ENCODE measurements at regions not wholly inside any gene's neighbourhood (a gene's known extent, or its start where the extent isn't known, plus 50 kb on each side); places are given as distances from the start of the nearest gene placed in this dataset.
"Not testable (repeated sequence)": the region's sequence is repeated elsewhere in the genome, so short reads cannot be mapped to it uniquely, and the experiment has no call there.

DNA sequence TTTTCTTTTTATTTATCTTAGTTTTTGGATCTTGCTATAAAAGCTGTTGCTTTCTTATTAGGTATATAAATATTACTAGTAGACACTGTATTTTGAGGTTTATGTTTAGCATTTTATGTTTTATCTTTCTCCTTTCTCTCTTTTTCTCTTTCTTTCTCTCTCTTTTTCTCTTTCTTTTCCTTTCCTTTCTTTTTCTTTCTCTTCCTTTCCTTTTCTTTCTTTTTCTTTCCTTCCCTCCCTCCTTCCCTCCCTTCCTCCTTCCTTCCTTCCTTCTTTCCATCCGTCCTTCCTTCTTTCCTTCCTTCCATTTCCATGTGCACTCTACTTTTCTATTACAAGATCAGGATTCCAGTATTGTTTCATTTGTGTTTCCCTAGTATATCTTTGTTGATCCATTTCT lies 814.8 kb downstream of the KCNJ3 start:
- no peak for DNase-seq

DNA sequence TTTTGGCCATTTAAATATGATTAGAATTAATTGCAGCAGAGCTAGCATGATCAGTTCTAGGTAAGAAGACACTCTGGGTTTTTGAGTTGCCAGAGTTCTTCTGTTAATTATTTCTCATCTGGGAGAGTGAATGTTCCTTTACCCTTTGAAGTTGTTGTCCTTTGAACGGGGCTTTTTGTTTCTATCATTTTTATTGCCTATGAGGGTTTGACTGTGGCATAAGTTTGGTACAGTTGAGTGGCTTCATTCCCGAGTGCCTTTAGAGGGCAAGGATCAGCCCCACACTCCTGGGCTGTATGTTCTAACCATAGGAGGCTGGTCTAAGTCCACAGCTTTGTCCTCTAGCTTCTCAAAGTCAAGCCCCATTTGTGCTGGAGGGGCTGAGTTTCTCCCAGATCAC lies 804.3 kb downstream of the KCNJ3 start:
- DNase-seq: no peak

DNA sequence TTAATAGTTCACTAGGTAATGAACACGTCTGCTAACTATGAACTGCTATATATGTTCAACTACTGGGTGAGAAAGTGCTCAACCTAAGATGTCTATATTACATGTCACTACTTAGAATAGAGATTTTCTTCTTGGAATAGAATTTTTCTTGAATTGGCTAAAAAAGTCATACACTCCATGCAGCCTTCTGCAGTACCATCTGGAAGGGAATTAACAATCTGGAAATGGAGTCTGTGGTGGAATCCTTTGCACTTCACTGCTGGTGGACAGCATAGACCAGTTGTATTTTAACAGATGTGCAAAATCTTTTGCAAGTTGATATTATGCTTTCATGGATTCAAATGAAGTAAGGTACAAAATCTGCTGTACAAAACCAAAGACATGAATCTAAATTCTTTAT lies 799.6 kb downstream of the KCNJ3 start:
- no peak for DNase-seq

DNA sequence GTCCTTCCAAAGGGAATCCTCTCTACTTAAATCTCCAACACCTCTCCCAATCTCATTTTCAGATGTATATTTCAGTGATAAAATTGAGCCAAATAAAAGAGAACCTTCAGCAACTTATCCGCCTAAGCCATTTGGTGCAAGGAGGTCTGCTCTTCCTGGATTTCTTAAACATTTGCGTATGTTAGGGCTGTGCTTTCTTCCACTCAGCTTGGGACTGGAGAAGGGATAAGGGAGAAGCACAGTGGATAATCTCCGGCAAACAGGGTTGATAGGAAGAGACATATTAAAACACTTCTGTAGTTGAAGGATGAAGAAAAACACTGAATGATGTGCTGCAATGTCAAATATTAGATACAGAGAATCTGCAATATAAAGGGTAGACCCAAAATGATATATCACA lies 796.2 kb downstream of the KCNJ3 start:
- DNase-seq: no peak

DNA sequence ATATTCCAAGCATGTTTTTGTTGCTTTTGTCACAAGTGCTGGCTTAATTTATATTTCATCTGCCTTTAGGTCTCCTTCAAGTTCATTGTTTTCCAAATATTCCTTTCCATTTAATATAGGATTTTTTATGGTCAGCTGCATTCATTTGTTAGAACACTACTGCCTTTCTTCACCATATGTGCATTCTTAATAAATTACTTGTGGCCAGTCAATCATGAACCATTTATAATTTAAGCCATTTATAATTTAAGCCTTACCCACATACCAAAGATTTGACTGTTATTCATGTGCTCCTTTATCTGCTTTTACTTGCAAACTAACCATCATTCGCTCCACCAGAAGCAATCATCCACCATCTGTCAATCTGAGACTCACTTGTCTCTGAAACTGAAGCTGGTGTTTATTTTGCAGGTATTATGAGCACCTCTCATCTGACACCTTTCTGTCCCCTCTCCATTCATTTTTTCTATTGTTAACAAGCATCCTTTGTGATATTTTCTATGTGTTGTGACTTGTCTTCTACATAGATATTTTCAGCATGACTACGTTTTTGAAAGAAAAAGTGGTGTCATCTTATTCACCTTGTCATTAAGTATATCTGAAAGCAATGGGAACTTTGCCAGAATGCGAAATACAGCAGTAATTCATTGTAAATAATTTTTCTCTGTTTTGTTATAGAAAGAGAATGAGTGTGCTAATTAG lies 786.8 kb downstream of the KCNJ3 start:
- DNase-seq: peak in 2 of 3 experiments; percentile 4 to 54

DNA sequence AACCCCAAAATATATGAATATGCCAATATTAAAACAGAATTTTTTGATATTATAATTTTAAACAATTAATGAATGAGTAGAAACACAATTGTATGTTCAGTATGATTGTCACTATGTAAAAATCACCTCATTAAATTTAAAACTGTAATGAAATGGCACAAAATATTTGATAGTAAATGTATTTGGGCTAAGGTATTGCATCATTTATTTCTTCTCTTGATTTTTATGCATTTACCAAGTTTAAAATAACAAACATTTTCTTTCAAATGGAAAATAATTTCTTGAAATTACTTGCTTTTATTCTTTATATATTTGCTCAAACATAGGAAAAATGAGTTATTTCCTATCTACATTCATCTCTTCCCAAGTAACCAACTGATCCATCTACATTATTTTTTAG lies 782.6 kb downstream of the KCNJ3 start:
- DNase-seq: no peak

DNA sequence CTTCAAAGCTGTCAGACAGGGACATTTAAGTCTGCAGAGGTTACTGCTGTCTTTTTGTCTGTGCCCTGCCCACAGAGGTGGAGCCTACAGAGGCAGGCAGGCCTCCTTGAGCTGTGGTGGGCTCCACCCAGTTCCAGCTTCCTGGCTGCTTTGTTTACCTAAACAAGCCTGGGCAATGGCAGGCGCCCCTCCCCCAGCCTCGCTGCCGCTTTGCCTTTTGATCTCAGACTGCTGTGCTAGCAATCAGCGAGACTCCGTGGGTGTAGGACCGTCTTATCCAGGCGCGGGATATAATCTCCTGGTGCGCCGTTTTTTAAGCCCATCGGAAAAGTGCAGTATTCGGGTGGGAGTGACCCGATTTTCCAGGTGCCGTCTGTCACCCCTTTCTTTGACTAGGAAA lies 773.5 kb downstream of the KCNJ3 start:
- DNase-seq: not testable (repeated sequence)

DNA sequence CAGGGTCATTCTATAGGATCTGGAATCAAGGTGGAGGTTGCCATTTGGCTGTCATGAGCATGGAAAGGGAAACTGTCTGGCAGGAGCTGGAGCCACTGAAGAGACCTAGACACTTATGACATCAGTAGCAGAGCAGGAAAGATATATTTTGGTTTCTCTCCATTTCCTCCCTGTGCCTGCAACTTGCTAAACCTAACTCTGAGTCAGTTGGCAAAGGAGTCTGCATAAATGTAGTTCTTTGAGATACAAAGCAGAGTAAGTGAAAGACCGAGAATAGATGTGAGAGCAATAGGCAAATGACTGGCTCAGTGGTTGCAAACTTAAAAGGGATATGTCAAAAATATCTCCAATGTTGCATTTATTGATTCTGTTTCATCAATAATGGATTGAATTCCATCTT lies 757.7 kb downstream of the KCNJ3 start:
- DNase-seq: no peak

DNA sequence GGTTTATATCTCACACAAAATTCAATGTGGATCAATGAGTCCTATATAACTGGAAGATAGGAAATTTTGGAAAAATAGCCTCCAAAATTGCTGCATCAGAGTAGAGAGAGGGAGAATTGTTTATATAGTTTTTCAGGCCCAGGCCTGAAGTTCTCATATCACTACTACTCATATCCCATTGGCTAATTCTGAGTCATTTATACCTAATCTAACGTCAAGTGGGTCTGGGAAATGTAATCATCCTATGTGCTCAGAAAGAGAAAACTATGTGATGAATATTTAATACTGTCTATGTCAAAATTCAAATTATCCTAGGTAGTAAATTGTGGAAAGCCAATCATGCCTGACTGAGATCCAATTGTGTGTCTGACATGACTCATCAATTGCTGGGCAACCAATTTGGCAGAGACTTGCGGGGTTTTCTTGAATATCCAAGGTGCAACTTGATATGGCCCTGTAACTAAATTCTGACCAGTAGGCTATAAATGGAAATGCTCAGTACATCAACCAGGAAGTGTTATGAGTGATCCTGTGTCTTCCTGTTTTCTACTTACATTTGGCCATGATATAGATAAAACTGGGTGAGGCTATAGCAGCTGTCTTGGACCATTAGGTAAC lies 744.4 kb downstream of the KCNJ3 start:
- DNase-seq: no peak

DNA sequence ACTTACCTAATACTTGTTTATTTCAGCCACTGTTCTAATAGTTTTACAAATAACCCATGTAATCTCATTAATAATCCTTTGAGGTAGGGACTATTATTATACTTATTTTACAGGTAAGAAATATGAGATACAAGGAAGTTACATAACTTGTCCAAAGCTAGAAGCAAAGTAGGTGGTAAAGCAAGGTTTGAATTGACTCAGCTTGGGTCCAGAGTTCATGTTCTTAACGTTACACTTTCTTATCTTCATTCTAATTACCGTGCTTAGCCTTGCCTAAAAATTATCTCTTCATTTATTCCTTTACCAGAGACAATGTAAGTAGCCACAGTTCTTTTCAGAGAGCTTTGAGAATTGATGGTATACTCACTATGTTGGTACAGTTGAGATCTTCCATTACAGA lies 743.6 kb downstream of the KCNJ3 start:
- no peak for DNase-seq

DNA sequence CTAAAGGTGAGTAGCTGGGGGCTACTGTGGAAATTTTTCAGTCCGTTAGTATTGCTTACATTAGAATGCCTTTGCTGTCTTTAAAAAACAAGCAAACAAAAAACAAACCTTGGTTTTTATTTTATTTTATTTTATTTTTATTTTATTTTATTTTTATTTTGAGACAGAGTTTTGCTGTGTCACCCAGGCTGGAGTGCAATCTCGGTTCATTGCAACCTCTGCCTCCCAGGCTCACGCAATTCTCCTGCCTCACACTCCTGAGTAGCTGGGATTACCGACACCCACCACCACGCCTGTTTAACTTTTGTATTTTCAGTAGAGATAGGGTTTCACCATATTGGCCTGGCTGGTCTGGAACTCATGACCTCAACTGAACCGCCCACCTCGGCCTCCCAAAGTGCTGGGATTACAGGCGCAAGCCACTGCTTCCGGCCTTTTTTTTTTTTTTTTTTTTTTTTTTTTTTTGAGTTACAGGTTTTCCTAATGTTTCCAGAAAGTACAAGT lies 732.6 kb downstream of the KCNJ3 start:
- no peak for DNase-seq

DNA sequence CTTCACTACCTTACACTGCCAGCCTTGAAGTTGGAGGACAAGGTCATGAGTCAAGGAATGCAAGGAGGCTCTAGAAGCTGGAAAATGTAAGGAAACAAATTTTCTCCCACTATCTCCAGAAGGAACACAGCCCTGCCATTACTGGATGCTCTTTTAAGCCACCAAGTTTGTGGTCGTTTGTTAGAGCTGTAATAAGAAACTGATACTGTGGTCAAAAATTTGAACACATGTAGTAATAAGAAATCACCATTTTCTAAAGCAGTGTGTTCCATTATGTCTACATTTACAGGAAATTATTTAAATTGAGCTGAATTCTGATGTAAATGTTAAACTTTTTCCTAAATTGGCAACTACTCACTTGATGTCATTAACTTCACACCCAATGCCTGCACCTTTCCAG lies 729.0 kb downstream of the KCNJ3 start:
- DNase-seq: no peak

DNA sequence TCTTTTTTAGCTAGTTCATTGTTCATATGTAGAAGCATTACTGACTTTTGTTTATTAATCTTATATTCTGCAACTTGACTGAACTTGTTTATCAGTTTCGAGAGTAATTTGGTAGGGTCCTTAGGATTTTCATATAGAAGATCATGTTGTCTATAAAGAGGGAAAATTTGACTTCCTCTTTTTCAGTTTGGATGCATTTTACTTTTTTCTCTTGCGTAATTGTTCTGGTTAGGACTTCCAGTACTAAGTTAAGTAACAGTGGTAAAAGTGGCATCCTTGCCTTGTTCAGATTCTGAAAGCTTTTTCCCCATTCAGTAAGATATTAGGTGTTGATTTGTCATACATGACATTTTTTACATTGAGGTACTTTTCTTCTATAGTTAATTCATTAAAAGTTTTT lies 726.0 kb downstream of the KCNJ3 start:
- no peak for DNase-seq

DNA sequence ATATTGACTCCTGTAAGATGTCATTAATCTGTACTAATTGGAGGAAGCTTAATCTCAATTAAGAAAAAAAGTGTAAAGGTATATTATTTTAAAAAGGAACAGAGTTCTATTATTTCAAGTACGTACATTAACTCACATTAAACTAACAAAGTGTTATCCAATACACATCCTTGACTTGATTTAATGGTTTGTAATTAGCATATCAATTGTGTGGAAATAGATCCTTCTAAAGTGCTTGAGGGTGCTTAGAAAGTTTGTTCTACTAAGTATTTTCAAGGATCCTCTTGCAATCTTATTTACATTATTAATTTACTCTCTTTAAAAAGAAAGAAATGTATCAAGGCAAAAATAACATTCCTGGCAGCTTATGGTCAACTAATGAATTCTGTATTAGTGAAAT lies 720.3 kb downstream of the KCNJ3 start:
- DNase-seq: peak in 1 of 3 experiments; percentile 68

DNA sequence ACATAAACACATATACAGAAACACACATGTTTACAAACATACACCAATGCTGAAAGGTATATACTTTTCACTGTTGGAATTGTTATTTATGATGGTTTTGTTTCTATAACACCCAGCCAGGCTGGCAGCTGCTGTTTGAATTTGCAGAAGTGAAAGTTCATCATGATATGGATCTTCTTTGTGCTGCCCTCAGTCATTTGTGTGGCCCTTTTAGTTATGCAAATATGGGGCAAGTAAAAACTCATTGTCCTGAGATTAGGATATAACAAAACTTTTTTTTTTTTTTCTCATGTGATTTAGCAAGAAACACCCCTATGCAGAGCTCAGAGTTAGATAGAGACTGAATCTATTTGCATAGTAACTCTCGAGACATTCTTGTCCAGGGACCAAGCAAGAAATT lies 714.1 kb downstream of the KCNJ3 start:
- no peak for DNase-seq

DNA sequence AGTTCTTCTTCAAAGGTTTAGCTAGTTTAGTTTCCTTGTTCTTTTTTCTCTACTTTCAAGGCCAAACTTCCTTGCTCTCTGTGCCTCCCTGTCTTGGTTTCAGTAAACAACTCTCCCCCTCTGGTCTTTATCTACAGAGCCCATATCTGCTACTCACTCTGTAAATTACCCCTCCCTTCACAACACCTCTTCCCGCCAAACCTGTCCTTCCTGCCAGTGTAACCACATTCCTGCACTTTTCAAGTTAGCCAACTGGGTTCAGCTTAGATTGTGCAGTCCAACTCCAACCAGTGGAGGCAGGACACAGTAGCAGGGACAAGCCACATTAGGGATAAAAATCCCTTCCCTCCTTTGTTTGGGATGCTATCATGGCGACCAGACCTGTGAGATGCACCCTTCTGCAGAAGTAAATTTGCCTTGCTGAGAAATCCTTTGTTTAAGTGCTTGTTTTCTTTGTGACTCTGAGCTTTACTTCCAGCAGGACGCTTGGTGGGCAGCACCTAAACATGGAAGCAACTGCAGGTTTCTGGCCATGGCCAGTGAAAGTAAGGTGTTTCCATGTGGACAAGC lies 706.0 kb downstream of the KCNJ3 start:
- no peak for DNase-seq

DNA sequence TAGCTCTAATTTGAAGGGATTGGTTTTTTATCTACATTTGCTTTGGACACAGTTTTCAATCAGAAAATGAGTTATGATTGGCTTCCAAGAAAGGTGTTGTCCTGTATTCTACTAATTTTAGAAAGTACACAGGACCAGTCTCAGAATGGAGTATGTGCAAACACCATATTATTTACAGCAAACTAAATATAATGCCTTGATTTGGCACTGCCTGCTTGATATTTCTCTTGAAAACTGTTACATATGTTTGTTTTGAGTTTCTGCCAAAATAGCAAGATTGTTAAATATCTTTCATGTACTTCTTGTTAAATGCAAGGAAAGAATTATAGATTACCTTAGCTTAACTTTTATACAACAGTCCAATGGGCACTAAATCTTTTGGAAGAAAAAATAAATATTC lies 694.9 kb downstream of the KCNJ3 start:
- DNase-seq: no peak

DNA sequence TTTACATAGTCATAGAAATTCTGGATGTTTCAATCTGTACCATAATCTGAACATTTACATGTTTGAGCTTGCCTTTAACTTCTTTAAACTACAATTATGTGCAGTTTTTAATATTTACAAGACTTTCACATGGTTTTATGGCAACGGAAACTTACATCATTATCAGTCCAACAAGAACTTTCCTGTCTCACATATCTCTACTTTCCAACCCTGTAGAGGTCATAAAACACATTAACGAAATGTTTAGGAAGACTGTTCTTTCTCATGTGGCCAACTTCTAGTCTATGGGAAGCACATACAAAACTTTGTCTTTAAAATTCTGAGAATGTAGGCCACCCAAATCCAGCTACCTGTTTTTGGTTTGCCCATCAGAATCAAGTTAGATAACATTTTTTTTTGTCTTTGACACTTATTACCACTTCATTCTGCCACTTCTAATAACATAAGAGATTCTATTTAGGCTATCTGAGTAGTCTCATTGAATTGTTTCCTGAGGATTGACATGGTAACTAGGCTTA lies 693.2 kb downstream of the KCNJ3 start:
- no peak for DNase-seq

DNA sequence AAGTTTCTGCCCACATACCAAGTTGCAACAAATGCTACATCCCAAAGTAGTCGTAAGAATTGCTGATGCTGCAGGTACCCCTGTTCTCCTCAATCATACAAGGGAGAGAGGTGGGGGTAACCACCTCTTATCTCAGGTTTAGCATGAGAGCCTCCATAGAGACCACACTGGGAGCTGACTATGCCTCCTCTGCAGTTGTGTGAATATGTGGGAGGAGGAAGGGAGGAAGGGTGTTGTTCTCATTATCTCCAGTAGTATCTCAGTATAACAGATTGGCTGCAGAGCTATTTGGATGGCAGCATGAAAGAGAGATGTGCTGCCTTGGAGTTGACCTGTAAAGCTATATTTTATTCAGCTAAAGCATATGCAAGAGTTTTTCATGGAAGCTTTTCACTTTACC lies 690.7 kb downstream of the KCNJ3 start:
- no peak for DNase-seq

DNA sequence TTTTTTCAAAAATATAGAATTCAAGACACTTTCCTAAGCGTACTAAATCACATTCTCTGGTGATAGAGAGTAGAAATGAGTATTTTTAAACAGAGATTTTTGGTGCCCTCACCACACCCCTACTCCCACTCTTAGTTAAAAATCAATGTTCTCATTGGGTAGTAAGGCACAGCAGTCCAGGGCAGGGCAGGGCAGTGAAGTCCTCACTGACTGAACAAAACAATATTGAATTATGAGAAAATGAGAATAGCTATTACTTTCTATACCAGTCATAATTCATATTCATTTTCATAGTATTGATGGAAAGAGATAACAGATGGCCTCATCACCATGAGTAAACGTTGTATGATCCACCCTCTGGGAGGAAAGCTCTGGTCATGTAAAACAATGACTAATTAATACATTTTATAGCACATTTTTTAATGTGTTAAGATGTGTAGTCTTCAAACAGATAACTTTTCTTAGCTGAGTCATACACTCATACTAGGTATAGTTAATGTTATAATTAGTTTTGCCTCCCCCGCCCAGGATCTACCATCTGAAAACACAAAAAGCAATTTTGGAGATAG lies 686.1 kb downstream of the KCNJ3 start:
- no peak for DNase-seq

DNA sequence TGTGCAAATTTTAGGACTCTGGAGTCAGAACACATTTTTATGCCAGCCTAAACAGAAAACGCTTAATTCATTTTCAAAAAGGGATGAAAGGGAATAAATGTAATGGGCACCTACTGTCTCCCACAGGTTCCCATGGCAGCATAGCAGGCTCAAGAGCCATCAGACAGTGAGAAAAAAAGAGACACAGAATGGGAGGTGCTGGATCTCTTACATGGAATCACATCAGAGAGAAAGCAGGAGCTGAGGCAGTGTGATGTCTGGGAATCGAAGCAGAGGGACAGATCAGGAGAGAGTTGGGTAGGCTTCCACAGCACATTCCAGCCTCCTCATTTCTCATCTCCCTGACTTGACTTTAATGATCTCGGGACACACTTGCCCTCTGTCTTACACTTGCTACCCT lies 684.3 kb downstream of the KCNJ3 start:
- peak in 2 of 3 experiments; percentile 30 to 74 for DNase-seq

DNA sequence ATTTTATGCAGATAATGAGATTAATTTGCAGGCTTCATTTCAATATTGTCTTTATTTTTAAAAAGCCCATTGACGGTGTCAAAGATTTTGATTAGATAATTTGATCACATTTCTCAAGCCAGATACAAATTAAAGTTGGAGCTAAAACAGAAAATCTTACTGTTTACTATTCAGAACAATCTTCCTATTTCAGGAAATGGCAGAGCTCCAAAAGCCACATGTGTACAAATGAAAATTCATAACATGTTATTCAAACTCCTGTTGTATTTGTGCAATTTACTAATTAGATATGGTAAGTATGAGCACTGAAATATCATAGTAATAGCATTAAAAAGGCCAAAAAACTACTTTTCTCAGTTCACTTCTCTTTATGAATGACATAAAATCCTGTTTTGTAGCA lies 682.9 kb downstream of the KCNJ3 start:
- DNase-seq: no peak

DNA sequence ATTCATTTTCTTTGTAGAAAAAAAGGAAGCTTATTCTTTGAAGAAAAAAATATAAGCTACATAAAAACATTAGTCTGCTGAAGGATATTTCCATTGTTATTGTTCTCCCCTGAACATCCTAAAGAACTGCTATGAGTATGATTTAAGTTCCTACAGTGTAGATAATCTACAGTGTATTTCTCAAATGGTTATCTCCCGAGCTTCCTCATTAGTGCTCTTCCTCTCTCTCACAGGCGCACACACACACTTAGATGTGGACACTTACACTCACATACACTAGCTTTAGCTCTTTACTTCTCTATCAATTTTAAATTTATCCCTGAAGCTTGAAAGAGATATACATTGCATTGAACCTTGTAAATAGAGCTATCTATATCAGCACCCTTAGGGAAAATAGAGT lies 681.0 kb downstream of the KCNJ3 start:
- no peak for DNase-seq

DNA sequence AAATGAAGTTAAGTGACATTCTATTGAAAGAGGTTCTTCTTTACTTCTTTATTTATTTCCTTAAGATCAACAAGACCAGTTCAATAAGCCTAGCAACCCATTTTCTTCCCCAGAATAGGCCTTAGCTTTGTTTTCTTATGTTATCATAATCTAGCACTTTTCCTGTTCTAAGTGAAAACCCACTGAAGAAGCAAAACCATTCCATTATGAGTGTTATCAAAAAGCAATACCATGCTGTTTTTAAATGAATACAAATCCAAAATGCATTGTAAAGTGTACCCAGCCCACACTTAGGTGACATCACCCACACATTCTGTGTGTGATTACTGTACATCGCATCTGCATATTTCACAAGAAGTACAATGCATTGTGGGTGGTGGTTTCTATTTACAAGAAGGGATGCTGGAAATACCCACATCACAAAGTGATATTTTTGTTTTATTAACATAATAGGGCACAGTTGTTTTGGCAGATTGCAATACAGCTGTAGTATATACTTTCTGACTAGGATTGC lies 679.5 kb downstream of the KCNJ3 start:
- peak in 1 of 3 experiments; percentile 5 for DNase-seq

Measured in NCI-H1417 (cell line).